Thyroid gland (tissue), 4 donors: ENCODE measurements at regions not wholly inside any gene's neighbourhood (a gene's known extent, or its start where the extent isn't known, plus 50 kb on each side); places are given as distances from the start of the nearest gene placed in this dataset.

Experiments used
- POLR2A ChIP-seq, 2 donors: fragments of 450-650 bp; IDR thresholded peaks; one replicate each; pipeline ENCODE4 v1.6.1; 2017; ENCODE audit warnings: antibody characterized with exemption in 2 of 2, mild to moderate bottlenecking in 2 of 2, moderate library complexity in 1 of 2
- TF ChIP-seq, protein P1 (sequence below), 6 experiments: fragments of 200-600 bp in 3 of 6; fragments of 450-650 bp in 3 of 6; sonication (generic) in 3 of 6; IDR thresholded peaks; one replicate each; pipeline ENCODE4 v1.5.1; 2016 to 2019; ENCODE audit warnings: antibody characterized with exemption in 6 of 6, mild to moderate bottlenecking in 2 of 6, inconsistent platforms in 1 of 6, moderate library complexity in 1 of 6

DNA sequence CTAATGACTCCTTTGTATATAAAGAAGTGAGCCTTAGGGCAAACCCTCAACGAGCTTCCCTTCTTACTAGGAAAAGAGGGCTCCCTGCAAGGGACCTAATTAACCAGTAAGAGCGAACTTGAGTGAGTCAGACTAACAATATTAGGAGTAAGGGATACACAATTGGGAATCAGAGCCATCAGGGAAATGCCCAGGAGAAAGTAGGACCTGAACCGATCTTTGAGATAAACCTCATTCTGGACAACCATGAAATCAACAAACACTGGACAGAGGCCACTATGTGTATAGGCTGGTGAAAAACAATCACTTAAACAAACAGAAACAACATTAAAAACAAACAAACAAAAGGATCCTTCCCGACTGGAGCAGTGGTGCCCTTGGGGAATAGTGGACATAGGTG, 120.8 kb downstream of the EDN1 start:
- TF ChIP-seq, protein P1, sequence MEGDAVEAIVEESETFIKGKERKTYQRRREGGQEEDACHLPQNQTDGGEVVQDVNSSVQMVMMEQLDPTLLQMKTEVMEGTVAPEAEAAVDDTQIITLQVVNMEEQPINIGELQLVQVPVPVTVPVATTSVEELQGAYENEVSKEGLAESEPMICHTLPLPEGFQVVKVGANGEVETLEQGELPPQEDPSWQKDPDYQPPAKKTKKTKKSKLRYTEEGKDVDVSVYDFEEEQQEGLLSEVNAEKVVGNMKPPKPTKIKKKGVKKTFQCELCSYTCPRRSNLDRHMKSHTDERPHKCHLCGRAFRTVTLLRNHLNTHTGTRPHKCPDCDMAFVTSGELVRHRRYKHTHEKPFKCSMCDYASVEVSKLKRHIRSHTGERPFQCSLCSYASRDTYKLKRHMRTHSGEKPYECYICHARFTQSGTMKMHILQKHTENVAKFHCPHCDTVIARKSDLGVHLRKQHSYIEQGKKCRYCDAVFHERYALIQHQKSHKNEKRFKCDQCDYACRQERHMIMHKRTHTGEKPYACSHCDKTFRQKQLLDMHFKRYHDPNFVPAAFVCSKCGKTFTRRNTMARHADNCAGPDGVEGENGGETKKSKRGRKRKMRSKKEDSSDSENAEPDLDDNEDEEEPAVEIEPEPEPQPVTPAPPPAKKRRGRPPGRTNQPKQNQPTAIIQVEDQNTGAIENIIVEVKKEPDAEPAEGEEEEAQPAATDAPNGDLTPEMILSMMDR (IDR thresholded peaks at IDR 0.05) = no peak
- TF ChIP-seq POLR2A (IDR thresholded peaks at IDR 0.05) = no peak
